GM12875 (cell line): ENCODE measurements at regions not wholly inside any gene's neighbourhood (a gene's known extent, or its start where the extent isn't known, plus 50 kb on each side); places are given as distances from the start of the nearest gene placed in this dataset.

Experiments used
- H3K4me3 ChIP-seq: one replicate; pipeline ENCODE4 v1.5.1; 2011; ENCODE audit warnings: low read depth, low read length, control low read depth
- TF ChIP-seq, protein P1 (sequence below): IDR thresholded peaks from 2 replicates; pipeline ENCODE4 v1.5.1; 2011; ENCODE audit warnings: low read depth, mild to moderate bottlenecking, control low read depth, inconsistent platforms, low read length, moderate library complexity, borderline replicate concordance; ENCODE audit not compliant: insufficient read depth

DNA sequence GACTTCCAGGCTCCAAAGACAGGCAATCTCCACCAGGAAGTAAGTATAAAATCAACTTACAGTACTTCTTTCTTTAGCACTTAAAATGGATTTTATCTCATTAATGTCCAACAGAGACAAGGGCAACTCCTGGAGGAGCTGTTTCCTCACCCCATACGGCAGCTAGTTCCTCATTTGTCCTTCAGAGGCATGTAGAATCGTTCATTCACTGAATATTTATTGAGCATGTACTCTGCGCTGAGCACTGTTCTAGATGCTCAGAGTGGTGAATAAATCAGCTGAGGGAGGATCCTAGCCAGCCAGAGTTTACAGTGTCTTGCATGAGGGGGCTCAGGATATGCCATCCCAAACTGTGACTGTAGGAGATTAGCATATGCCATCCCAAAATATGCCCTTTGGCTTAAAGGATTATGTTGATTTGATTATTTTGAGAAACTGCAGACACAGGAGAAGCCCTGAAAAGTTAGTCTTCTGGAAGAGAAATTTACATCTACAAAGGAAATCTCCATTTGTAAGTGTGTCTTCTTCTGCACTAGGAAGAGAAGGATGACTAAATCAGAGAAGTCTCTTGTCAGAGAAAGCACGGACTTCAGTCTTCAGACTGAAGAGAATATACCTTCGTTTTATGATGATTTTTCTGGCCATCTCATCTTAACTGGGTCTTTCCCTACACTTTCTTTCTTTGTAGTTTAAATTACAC lies 66.9 kb downstream of the BAMBI start:
- no peak overlapping the region for H3K4me3 ChIP-seq
- TF ChIP-seq, protein P1, sequence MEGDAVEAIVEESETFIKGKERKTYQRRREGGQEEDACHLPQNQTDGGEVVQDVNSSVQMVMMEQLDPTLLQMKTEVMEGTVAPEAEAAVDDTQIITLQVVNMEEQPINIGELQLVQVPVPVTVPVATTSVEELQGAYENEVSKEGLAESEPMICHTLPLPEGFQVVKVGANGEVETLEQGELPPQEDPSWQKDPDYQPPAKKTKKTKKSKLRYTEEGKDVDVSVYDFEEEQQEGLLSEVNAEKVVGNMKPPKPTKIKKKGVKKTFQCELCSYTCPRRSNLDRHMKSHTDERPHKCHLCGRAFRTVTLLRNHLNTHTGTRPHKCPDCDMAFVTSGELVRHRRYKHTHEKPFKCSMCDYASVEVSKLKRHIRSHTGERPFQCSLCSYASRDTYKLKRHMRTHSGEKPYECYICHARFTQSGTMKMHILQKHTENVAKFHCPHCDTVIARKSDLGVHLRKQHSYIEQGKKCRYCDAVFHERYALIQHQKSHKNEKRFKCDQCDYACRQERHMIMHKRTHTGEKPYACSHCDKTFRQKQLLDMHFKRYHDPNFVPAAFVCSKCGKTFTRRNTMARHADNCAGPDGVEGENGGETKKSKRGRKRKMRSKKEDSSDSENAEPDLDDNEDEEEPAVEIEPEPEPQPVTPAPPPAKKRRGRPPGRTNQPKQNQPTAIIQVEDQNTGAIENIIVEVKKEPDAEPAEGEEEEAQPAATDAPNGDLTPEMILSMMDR: no peak

DNA sequence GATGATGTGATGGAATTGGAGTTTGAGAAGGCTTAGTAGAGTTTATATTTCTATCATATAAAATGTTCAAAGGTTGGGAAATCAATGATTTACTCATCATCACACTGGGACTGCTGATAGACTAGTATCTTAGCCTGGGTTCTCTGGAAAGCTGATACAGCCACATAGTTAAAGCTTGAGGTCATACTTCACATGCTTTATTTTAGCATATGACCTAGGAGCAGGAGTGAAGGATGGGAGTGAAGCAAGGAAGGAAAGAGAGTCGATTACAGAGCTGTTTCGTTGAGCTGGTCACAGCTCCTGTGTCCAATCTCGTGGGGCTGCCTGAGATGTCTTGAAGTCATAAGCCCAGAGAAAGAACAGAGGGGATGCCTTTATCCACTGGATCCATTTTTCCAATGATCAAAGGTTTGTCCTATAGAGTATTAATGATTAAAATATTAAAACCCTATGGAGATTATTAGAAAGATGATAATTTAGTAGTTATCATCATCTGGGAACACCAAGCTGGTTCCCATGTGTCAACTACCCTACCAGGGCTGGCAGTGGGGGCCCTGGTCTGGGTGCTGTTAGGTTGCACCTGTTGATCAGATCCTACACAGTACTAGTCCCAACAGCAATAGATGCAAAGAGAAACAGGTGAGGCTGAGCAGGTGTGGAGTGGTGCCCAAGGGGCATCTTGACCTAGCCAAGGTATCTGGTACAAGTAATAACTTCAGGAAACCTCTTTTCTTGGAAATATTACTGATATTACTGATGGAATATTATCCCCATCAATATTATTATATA lies 77.8 kb downstream of the BAMBI start:
- no peak overlapping the region for H3K4me3 ChIP-seq
- TF ChIP-seq, protein P1: no peak

DNA sequence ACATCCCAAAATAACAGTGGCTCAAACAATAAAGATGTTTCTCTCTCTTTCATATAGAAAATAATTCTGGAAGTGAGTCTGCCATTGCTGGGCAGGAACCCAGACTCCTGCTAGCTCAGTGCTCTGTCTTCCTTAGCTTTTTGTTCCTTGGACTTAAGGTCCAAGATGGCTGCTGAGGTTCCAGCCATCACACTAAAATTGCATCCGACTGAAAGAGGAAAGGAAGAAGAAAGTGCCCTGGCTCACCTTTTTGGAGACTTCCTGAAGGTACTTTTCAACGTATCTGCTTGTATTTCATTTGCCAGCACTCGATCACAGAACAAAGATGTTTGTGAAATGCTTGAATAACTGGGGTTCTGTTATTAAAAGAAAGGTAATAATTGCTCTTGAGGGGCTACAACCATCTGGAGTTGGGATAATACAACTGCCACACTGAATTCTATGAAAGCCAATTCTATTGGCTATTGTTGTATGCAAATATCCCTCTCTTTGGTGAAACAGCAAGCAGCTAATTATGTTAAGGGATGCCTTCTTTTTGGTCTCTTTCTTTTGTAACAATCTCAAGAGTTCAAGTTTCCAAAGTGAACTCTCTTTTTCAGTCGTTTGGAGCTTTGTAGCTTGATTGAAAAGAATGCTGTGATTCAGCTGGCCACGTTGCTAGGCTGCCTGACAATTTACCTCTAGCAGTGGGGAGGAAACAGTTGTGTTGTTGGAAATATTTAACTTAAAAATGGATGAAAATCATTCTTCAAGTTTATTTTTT lies 83.9 kb downstream of the BAMBI start:
- H3K4me3 ChIP-seq: no peak overlapping the region
- TF ChIP-seq, protein P1: no peak

DNA sequence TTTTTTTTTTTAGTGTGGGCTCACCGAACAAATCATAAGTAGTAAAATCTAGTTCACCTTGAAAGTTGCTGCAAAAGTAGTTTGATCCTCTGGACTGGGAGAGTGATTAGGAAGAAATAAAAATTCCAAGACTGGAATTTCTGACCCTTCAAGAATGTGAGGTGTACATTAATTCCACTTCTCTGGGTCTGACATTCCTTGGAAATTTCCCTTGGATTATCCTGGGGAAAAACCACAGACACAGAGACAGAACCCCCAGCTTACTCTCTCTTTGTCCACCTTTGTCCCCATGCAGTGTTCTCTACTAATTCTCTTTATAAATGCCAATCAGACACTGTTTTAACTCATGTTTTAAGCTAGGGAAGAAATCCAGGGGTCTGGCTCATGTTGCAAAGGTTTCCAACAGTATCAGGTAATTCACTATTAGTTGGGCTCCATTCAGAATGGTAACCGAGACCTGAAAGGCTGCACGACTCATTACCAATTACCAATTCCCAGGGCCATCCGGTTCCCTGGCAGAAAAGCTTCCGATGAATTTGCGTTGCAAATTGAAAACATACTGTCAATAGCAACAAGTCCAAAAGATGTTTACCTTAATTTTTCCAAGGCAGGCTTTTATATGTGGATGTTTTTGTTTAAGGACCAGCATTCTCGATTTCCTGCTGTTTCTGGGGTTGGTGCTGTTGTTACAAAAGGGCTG lies 86.3 kb downstream of the BAMBI start:
- no peak overlapping the region for H3K4me3 ChIP-seq
- TF ChIP-seq, protein P1: no peak

DNA sequence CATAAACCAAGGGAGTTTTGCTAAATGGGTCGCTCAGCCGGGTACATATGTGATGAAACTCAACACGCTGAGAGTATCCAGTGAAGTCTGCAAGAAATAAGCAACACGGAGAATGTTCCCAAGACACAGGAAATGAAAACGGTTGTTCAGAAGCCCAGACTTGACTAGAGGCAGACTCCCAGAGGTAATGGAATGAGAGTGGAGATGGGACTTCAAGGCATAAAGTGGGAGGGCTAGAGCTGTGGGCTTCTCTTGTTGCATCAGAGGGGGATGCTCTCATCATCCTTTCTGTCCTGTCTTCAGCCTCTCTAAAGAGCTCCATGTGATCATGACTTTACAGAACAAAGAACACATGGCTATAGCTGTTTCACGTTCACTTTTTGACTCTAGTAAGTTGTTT lies 88.3 kb downstream of the BAMBI start:
- H3K4me3 ChIP-seq: no peak overlapping the region
- TF ChIP-seq, protein P1: no peak

DNA sequence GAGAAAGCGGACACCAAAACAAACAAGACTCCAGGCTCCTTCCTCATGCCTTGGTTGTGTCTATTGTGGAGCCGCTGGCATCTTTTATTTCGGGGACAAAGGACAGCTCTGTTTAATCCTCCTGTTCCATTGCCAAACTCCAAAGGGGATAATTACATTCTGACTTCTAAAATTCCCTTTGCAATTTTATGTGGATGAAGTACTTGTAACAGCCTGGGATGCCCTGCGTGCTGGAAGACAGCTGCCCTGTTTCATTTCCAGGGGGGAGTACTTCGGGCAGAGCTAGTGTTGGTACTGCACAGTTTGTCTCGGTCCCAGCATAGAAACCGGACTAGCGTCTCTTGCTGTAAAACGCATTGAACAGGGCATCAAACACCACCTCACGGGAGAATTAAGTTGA lies 90.9 kb downstream of the BAMBI start:
- TF ChIP-seq, protein P1: no peak
- H3K4me3 ChIP-seq: no peak overlapping the region
